Activated naive CD4-positive, alpha-beta T cell treated with anti-CD3 and anti-CD28 coated beads, Interleukin-2, amount 50 U/mL, for 72 hours (primary cell): ENCODE measurements at regions not wholly inside any gene's neighbourhood (a gene's known extent, or its start where the extent isn't known, plus 50 kb on each side); places are given as distances from the start of the nearest gene placed in this dataset.

Experiments used
- ATAC-seq, 2 donors: fragments of 150-1000 bp; cut with Tn5 transposase; 2 replicates each; pipeline ENCODE4 v1.10.0; 2021; ENCODE audit warnings: mild to moderate bottlenecking in 2 of 2, moderate library complexity in 2 of 2
- DNase-seq, 2 donors: peaks; one replicate each; pipeline ENCODE4 v3.0.0; 2021 to 2022; ENCODE audit warnings: low spot score in 2 of 2
- H3K27ac Mint-ChIP-seq, 2 donors: one replicate each; pipeline ENCODE4 v1.8.0; 2022; ENCODE audit warnings: mild to moderate bottlenecking in 2 of 2, mixed read lengths in 2 of 2
- H3K36me3 Mint-ChIP-seq, 2 donors: one replicate each; pipeline ENCODE4 v1.8.0; 2022; ENCODE audit warnings: mixed read lengths in 2 of 2
- H3K9me3 Mint-ChIP-seq, 2 donors: one replicate each; pipeline ENCODE4 v1.8.0; 2022; ENCODE audit warnings: mixed read lengths in 2 of 2

DNA sequence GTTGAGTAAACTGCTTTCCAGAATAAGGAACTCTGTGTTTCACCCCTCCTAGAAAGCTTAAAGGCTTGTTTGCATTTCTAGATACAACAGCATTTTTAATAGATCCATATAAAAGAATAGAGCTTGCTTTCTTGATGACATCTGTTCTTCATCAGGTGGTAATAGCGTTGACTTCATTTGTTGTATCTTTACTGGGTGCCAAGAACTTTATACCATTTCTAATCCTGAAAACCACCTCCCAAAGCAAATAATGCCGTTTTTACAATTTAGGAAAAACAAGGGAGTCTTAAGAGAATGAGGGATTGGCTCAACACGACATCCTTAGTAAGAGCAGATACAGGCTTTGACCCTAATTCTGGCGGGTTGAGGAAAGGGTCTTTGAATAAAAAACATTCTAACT, 993.4 kb downstream of the TYW1 start:
- ATAC-seq = no peak
- no peak overlapping the region for H3K27ac Mint-ChIP-seq
- no peak for DNase-seq
- peaks cover 8 to 9% of the 10 kb centered on the region in 2 donors for H3K9me3 Mint-ChIP-seq
- H3K36me3 Mint-ChIP-seq = peaks cover 0 to 11% of the 10 kb centered on the region in 2 donors

GRCh38 chr7:67990716-67991115, 994.1 kb downstream of the TYW1 start:
- H3K27ac Mint-ChIP-seq = no peak overlapping the region
- DNase-seq (no peak), ATAC-seq (no peak)
- H3K36me3 Mint-ChIP-seq = peaks cover 0 to 11% of the 10 kb centered on the region in 2 donors
- H3K9me3 Mint-ChIP-seq = peaks cover 8 to 9% of the 10 kb centered on the region in 2 donors

GRCh38 chr7:67992287-67992686, 995.7 kb downstream of the TYW1 start:
- no peak for ATAC-seq
- Mint-ChIP-seq H3K9me3 (peaks cover 9 to 10% of the 10 kb centered on the region in 2 donors), H3K27ac (no peak overlapping the region), H3K36me3 (peaks cover 0 to 11% of the 10 kb centered on the region in 2 donors)
- no peak for DNase-seq

GRCh38 chr7:68005992-68006391, 1009.4 kb downstream of the TYW1 start:
- Mint-ChIP-seq H3K36me3 (peaks cover 0 to 16% of the 10 kb centered on the region in 2 donors), H3K27ac (no peak overlapping the region), H3K9me3 (peaks cover 18 to 25% of the 10 kb centered on the region in 2 donors)
- ATAC-seq (no peak), DNase-seq (no peak)

DNA sequence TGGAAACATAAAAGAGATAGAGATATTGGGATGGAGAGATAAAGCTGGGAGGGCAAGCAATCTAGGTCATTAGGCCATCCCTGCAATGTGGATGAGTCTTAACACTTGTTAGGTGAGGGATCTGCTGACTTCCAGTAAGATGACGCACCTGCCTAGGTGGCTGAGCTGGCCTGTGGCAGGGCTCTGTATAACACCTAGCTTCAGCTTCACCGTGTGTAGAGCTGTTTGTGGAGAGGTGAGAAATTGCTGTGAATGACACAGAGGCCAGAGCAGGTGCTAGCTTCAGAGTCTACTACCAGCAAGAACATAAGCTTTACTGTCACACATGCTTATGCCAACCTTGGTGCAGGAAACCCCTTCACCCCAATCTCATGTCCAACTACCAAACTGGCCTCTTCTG, 1010.0 kb downstream of the TYW1 start:
- no peak for ATAC-seq
- Mint-ChIP-seq H3K36me3 (peaks cover 0 to 22% of the 10 kb centered on the region in 2 donors), H3K9me3 (peaks cover 24 to 31% of the 10 kb centered on the region in 2 donors), H3K27ac (no peak overlapping the region)
- DNase-seq = no peak

DNA sequence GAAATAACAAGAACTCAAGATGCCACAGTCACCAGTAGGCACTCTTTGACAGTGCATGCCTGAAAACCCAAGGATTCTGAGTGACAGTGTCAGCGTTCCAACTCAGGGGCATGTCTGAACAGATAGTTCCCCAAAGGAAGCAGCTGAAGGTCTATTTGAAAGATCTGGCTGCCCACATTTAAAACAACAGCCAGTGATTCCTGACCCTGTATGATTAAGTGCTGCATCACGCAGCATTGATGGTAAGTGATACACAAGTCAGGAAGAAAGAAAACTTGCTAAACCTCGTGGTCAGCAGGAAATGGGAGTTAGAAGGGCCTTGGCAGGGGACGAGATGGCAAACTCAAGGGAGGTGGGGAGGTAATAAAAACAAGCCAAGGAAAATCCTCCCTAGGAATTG, 1013.1 kb downstream of the TYW1 start:
- ATAC-seq (no peak), DNase-seq (no peak)
- H3K36me3 Mint-ChIP-seq = peaks cover 0 to 20% of the 10 kb centered on the region in 2 donors
- no peak overlapping the region for H3K27ac Mint-ChIP-seq
- H3K9me3 Mint-ChIP-seq = peaks cover 16 to 23% of the 10 kb centered on the region in 2 donors

DNA sequence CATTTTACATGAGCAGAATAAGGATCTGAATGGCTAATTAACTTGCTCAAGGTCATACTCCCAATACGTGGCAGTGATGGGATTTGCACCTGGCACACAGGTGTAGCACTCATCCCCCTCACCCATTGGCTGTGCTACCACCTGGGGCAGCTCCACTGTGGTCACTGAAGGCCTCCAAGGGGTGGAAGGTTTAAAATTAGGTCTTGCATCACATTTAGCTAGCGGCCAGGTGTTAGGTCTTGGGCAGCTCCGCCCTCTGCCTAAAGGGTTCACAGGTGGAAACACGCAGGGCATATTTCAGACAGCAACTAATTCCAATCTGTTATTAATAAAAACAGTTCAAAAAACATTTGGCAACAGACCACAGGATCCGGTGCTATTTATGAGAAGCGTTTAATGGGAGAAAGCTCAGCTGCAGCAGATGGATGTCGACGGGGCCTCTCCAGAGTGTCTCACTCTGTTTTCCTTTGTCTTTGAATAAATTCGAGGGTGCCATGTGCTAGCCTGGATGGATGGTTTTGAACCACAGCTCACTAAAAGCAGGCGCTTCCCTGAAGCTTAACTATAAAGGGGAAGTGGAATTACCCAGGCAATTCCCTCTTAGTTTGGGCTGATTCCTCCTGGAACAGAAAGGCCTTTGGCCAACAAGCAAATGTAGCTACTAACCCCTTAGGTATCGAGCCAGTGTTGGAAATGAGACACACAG, 1017.6 kb downstream of the TYW1 start:
- DNase-seq = no peak
- Mint-ChIP-seq H3K9me3 (peaks cover 10 to 35% of the 10 kb centered on the region in 2 donors), H3K27ac (no peak overlapping the region), H3K36me3 (peaks cover 0 to 18% of the 10 kb centered on the region in 2 donors)
- no peak for ATAC-seq

DNA sequence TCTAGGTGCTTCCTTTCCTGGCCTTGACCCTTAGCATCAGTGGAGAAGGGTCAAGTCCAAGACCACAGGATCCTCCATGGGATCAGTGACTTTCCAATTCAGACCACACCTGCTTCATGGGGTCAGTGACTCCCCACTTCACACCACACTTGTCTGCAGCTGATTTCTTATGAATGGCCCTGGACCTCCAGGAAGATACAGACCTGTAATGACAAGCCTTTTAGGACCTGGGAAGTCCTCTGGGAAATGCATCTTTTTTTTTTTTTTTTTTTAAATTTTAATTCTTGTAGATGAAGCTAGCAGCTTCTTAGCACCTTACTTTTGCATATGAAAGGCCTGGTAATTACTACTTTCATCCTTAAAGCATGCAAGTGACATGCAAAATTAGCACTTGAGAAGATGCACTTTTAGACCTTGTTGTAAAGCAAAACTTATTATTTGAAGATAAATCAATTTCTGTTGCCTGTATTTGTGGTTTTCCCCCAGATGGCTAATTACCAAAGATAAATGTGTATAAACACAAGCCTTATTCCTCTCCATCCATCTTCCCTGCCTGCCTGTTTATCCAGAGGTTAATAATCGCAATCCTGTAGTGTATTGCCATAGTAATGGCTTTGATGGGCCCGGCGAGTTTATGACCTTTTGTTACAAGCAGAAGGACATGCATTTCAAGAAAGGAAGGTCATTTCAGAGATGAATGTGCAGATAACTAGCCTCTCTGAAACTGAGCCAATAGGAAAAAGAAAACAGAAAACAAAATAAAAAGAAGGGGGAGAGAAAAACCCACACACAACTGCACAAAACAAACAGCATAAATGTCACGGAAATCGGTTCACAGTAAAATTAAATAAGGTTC, 1018.7 kb downstream of the TYW1 start:
- ATAC-seq = no peak
- Mint-ChIP-seq H3K9me3 (peaks cover 10 to 29% of the 10 kb centered on the region in 2 donors), H3K27ac (no peak overlapping the region), H3K36me3 (peaks cover 0 to 13% of the 10 kb centered on the region in 2 donors)
- no peak for DNase-seq

- Mint-ChIP-seq H3K9me3 (peaks cover 9 to 29% of the 10 kb centered on the region in 2 donors), H3K36me3 (peaks cover 0 to 13% of the 10 kb centered on the region in 2 donors), H3K27ac (no peak overlapping the region)
- no peak for ATAC-seq
- DNase-seq = no peak
Observed at GRCh38 chr7:68015978-68016532, 1019.4 kb downstream of the TYW1 start.

GRCh38 chr7:68020102-68020501, 1023.5 kb downstream of the TYW1 start:
- H3K36me3 Mint-ChIP-seq = peaks cover 0 to 4% of the 10 kb centered on the region in 2 donors
- no peak overlapping the region for H3K27ac Mint-ChIP-seq
- ATAC-seq = no peak
- H3K9me3 Mint-ChIP-seq = peaks cover 11 to 33% of the 10 kb centered on the region in 2 donors
- no peak for DNase-seq

DNA sequence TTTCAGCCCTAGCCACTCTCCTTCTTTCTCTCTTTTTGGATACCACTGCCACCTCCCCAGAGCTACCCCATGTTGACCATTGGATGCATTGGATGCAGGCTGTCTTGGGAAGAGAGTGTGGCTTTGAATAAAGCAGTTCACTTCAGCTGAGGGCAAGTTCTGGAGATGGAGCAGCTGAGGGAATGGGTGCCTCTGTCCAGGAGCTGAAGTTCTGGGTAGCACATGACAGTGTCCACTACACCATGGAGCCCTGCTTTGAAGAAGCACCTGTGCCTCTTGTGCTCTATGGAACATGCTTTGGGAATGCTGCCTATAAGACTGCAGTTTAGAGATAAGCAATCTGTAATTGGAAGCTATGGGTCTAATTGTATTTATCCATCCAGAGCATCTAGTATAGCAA, 1028.7 kb downstream of the TYW1 start:
- Mint-ChIP-seq H3K36me3 (peaks cover 0 to 5% of the 10 kb centered on the region in 2 donors), H3K9me3 (peaks cover 15 to 17% of the 10 kb centered on the region in 2 donors), H3K27ac (no peak overlapping the region)
- DNase-seq = no peak
- ATAC-seq = no peak

DNA sequence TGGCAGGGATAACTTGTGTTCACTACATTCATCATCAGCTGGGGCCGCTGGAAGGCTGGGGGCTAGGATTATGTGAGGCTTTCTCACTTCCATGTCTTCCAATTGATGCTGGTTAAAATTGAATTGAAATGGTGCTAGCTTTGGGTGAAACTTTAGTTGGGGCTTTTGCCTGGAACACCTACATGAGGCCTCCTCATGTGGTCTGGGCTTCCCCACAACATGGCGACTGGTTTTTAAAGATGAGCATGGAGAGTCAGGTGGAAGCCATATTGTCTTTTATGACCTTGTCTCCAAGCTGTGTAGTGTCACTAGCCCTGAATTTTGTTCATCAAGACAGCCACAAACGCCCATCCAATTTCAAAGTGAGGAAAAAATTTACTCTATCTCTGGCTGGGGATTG, 1033.9 kb downstream of the TYW1 start:
- Mint-ChIP-seq H3K27ac (no peak overlapping the region), H3K9me3 (peaks cover 28 to 30% of the 10 kb centered on the region in 2 donors), H3K36me3 (peaks cover 0 to 12% of the 10 kb centered on the region in 2 donors)
- DNase-seq (no peak), ATAC-seq (no peak)

DNA sequence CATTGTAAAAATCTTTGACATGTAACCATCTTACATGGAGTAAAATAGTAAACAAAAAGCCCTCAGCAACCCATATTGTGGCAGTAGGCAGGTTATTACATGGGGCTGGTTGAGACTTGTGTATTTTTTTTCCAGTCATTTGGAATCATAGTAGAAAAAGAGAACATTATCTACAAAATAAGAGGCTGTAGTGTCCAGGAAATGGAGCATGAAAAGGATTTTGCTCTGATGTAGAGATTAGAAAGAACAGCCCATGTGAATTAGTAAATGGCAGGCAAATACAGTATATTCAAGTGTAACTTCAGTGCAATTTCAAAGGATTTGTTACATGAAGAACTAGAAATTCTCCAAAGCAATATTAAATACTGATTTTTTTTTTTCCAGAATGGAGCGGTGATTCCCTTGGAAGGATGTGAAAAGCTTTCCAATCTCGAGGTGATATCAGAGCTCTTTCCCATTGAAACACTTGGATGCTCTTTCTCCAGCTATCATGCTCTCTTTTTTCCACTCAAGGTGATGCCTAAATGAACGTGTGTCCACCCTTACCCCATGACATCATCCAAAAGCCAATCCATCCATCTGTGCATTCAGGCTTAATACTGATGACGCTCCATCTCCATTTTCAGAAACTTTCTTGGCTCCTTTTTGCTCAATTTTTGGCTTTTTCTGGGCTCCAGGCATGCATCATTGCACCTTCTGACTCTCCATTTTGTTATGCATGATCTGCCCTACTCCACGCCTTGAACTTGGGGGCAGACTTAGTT, 1034.7 kb downstream of the TYW1 start:
- H3K27ac Mint-ChIP-seq = no peak overlapping the region
- ATAC-seq (no peak), DNase-seq (no peak)
- H3K36me3 Mint-ChIP-seq = peaks cover 0 to 12% of the 10 kb centered on the region in 2 donors
- peaks cover 26 to 30% of the 10 kb centered on the region in 2 donors for H3K9me3 Mint-ChIP-seq

GRCh38 chr7:68038621-68039314, 1042.1 kb downstream of the TYW1 start:
- ATAC-seq (no peak), DNase-seq (no peak)
- Mint-ChIP-seq H3K9me3 (peaks cover 10 to 24% of the 10 kb centered on the region in 2 donors), H3K36me3 (peaks cover 0 to 6% of the 10 kb centered on the region in 2 donors), H3K27ac (no peak overlapping the region)

- no peak for DNase-seq
- H3K9me3 Mint-ChIP-seq = peaks cover 5 to 15% of the 10 kb centered on the region in 2 donors
- ATAC-seq = no peak
- no peak overlapping the region for H3K27ac Mint-ChIP-seq
- no peaks in the 10 kb centered on the region for H3K36me3 Mint-ChIP-seq
Observed at GRCh38 chr7:68041554-68041953, 1044.9 kb downstream of the TYW1 start.

DNA sequence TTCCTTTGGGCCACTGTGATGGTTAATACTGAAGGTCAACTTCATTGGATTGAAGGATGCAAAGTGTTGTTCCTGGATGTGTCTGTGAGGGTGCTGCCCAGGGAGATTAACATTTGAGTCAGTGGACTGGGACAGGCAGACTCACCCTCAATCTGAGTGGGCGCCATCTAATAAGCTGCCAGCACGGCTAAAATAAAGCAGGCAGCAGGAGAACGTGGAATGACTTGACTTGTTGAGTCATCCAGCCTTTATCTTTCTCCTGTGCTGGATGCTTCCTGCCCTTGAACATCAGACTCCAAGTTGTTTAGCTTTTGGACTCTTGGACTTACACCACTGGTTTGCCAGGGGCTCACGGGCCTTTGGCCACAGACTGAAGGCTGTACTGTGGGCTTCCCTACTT, 1046.9 kb downstream of the TYW1 start:
- DNase-seq = no peak
- Mint-ChIP-seq H3K9me3 (peaks cover 5 to 15% of the 10 kb centered on the region in 2 donors), H3K27ac (no peak overlapping the region), H3K36me3 (no peaks in the 10 kb centered on the region)
- no peak for ATAC-seq
